SU-DHL-6 (cell line): ENCODE measurements at regions not wholly inside any gene's neighbourhood (a gene's known extent, or its start where the extent isn't known, plus 50 kb on each side); places are given as distances from the start of the nearest gene placed in this dataset.

Source experiments
- H2AFZ ChIP-seq: fragments of 200-600 bp; sonication (generic); 2 replicates; pipeline ENCODE4 v1.6.1; 2014; ENCODE audit warnings: low read depth, mild to moderate bottlenecking, moderate library complexity, mixed read lengths, antibody characterized with exemption, low read length; ENCODE audit not compliant: severe bottlenecking
- H3F3A ChIP-seq: fragments of 200-600 bp; shearing (Covaris generic); 2 replicates; pipeline ENCODE4 v1.6.0; 2016; ENCODE audit warnings: antibody characterized with exemption, mild to moderate bottlenecking; ENCODE audit not compliant: insufficient read depth
- H3K27ac ChIP-seq: fragments of 200-600 bp; sonication (generic); 2 replicates; pipeline ENCODE4 v1.5.1; 2016; ENCODE audit warnings: low read depth, mild to moderate bottlenecking, low read length, moderate library complexity, mixed read lengths
- H3K27me3 ChIP-seq: fragments of 200-600 bp; sonication (generic), shearing (Covaris generic); 2 replicates; pipeline ENCODE4 v1.6.0; 2014; ENCODE audit warnings: mild to moderate bottlenecking, low read length
- H3K36me3 ChIP-seq: fragments of 200-600 bp; sonication (generic); 2 replicates; pipeline ENCODE4 v1.6.1; 2014; ENCODE audit warnings: mild to moderate bottlenecking, low read length, mixed read lengths
- H3K4me2 ChIP-seq: fragments of 300-600, 200-600 bp; shearing (Covaris generic), sonication (generic); 2 replicates; pipeline ENCODE4 v1.6.0; 2014; ENCODE audit warnings: low read length, low read depth, mild to moderate bottlenecking; ENCODE audit not compliant: poor library complexity, severe bottlenecking
- H3K4me3 ChIP-seq: fragments of 200-600 bp; sonication (generic); 2 replicates; pipeline ENCODE4 v1.5.1; 2014; ENCODE audit warnings: antibody characterized with exemption, low read length, mild to moderate bottlenecking, mixed read lengths; ENCODE audit not compliant: insufficient read depth, poor library complexity, severe bottlenecking
- H3K79me2 ChIP-seq: fragments of 200-600 bp; sonication (generic); 2 replicates; pipeline ENCODE4 v1.6.1; 2014; ENCODE audit warnings: mild to moderate bottlenecking, low read length, moderate library complexity; ENCODE audit not compliant: insufficient read depth
- H3K9ac ChIP-seq: fragments of 200-600 bp; sonication (generic); 2 replicates; pipeline ENCODE4 v1.7.0; 2014; ENCODE audit warnings: mild to moderate bottlenecking, low read length
- H3K9me2 ChIP-seq: fragments of 200-600 bp; sonication (generic); replicated peaks from 2 replicates; pipeline ENCODE4 v1.6.1; 2014; ENCODE audit warnings: low read length; ENCODE audit not compliant: insufficient read depth
- H3K9me3 ChIP-seq: fragments of 200-600 bp; sonication (generic); 2 replicates; pipeline ENCODE4 v1.6.1; 2014; ENCODE audit warnings: low read length, mixed read lengths; ENCODE audit not compliant: insufficient read depth
- H4K20me1 ChIP-seq: fragments of 200-600 bp; sonication (generic); 2 replicates; pipeline ENCODE4 v1.6.1; 2014; ENCODE audit warnings: low read depth, mild to moderate bottlenecking, antibody characterized with exemption, low read length, moderate library complexity, mixed read lengths
- EZH2phosphoT487 ChIP-seq: fragments of 200-600 bp; sonication (generic), shearing (Covaris generic); conservative IDR thresholded peaks from 2 replicates; pipeline ENCODE4 v1.6.1; 2018; ENCODE audit warnings: mild to moderate bottlenecking, antibody characterized with exemption, low read length, moderate library complexity, mixed read lengths
- TF ChIP-seq, protein P1 (sequence below): fragments of 200-600 bp; sonication (generic); IDR thresholded peaks from one replicate; pipeline ENCODE4 v1.5.1; 2017; ENCODE audit warnings: antibody characterized with exemption, mild to moderate bottlenecking, low read length, moderate library complexity; ENCODE audit not compliant: insufficient read depth, poor library complexity, severe bottlenecking

DNA sequence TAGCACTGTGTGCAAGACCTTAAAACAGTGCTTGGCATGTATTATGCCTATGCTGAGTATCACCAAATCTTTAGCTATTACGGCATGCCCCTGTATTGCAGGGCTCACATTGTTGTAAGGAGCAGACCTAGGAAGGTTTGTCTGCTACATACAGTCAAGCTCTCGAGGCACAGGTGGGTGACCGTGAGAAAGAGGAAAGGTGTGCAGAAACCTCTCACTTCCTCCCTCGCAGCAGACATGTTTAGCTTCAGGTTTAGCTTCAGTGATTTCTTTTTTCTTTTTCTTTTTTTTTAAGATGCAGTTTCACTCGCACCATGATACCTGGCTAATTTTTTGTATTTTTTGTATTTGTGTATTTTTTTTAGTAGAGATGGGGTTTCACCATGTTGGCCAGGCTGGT is 275.8 kb upstream of the RIOK2 start:
- Histone ChIP-seq H3K9ac (no peak overlapping the region), H3K79me2 (no peaks in the 10 kb centered on the region), H3K27ac (no peak overlapping the region), H3K9me2 (no peaks in the 10 kb centered on the region), H4K20me1 (no peaks in the 10 kb centered on the region), H3K4me2 (no peak overlapping the region), H3K27me3 (no peaks in the 10 kb centered on the region), H3F3A (no peaks in the 10 kb centered on the region), H3K36me3 (no peaks in the 10 kb centered on the region), H3K4me3 (no peak overlapping the region), H2AFZ (no peak overlapping the region), H3K9me3 (no peaks in the 10 kb centered on the region)
- no peak for TF ChIP-seq EZH2phosphoT487
- TF ChIP-seq, protein P1, sequence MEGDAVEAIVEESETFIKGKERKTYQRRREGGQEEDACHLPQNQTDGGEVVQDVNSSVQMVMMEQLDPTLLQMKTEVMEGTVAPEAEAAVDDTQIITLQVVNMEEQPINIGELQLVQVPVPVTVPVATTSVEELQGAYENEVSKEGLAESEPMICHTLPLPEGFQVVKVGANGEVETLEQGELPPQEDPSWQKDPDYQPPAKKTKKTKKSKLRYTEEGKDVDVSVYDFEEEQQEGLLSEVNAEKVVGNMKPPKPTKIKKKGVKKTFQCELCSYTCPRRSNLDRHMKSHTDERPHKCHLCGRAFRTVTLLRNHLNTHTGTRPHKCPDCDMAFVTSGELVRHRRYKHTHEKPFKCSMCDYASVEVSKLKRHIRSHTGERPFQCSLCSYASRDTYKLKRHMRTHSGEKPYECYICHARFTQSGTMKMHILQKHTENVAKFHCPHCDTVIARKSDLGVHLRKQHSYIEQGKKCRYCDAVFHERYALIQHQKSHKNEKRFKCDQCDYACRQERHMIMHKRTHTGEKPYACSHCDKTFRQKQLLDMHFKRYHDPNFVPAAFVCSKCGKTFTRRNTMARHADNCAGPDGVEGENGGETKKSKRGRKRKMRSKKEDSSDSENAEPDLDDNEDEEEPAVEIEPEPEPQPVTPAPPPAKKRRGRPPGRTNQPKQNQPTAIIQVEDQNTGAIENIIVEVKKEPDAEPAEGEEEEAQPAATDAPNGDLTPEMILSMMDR = no peak

DNA sequence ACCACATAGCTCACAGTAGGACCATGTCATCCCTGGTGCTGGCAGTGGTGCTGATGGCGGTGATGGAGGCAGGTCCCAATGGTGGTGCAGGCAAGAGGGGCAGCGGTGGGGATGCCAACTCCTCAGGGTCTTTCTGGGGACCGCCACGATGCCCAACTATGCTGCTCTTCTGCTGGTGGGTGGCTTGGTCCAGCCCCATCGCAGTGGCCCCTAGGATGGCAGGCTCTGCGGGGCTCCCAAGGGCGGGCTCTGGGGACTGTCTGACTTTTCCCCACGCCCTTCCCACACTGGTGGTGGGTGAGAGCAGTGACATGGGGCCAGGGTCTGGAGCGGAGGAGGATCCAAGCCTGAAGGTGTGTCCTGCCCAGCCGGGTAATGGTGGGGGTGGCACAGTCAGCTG is 288.9 kb upstream of the RIOK2 start:
- no peaks in the 10 kb centered on the region for H3K36me3 ChIP-seq
- no peaks in the 10 kb centered on the region for H3F3A ChIP-seq
- TF ChIP-seq, protein P1 = no peak
- no peak for TF ChIP-seq EZH2phosphoT487

DNA sequence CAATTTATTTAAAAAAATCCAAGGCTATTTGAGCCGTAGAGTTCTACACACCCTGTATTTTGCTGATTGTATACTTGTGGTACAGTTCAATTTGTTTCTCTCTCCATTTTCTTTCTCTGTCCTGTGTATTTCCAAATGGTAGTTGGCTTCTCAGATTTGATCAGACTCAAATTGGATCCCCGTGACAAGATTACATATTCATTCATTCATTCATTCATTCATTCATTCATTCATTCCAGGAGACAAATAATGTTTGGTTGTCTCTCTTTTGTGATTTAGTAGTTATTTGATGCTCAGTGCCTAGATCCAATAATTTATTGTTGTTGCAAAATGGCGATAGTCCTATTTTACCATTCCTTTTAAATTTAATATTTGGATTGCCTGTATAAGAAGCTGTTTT is 292.8 kb upstream of the RIOK2 start:
- H3K4me3 ChIP-seq = no peak overlapping the region
- no peaks in the 10 kb centered on the region for H3F3A ChIP-seq
- no peaks in the 10 kb centered on the region for H3K36me3 ChIP-seq
- no peaks in the 10 kb centered on the region for H3K27me3 ChIP-seq
- no peak for TF ChIP-seq EZH2phosphoT487
- TF ChIP-seq, protein P1 = no peak
- H2AFZ ChIP-seq = no peak overlapping the region
- no peaks in the 10 kb centered on the region for H4K20me1 ChIP-seq
- no peaks in the 10 kb centered on the region for H3K79me2 ChIP-seq
- no peak overlapping the region for H3K4me2 ChIP-seq
- H3K27ac ChIP-seq = no peak overlapping the region
- H3K9ac ChIP-seq = no peak overlapping the region
- no peaks in the 10 kb centered on the region for H3K9me3 ChIP-seq
- H3K9me2 ChIP-seq = no peaks in the 10 kb centered on the region

More for the DNA sequence above, 288.9 kb upstream of the RIOK2 start:
- Histone ChIP-seq H3K9me3 (0 out of 2 replicates have a peak, but pooled peaks cover 5% of the 10 kb centered on the region), H3K27ac (no peak overlapping the region), H2AFZ (no peak overlapping the region), H3K4me3 (no peak overlapping the region), H3K9me2 (no peaks in the 10 kb centered on the region), H3K4me2 (no peak overlapping the region), H3K27me3 (no peaks in the 10 kb centered on the region), H3K79me2 (no peaks in the 10 kb centered on the region), H4K20me1 (no peaks in the 10 kb centered on the region), H3K9ac (no peak overlapping the region)
